ENCODE measurements at regions not wholly inside any gene's neighbourhood (a gene's known extent, or its start where the extent isn't known, plus 50 kb on each side); places are given as distances from the start of the nearest gene placed in this dataset.
"Not testable (repeated sequence)": the region's sequence is repeated elsewhere in the genome, so short reads cannot be mapped to it uniquely, and the experiment has no call there.

DNA sequence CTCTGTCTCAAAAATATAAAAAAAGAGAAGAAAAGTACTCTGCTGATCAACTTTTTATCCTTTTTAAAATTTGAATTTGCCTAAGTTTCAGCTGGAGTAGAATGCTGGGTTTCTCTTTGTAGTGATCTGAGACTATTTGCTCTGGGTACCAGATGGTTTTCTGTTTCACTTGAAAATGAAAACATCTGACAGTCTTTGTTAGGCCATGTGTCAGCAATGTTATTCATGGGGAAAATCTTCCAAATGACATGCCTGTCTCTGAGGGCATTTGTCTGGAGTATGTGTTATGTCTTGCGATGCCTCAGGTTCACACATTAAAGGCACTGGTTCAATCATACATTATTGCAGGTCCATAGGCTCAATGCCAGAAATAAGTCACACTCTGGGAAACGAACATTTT is 175.3 kb upstream of the TMEM229A start:
- DNase-seq = no peak

DNA sequence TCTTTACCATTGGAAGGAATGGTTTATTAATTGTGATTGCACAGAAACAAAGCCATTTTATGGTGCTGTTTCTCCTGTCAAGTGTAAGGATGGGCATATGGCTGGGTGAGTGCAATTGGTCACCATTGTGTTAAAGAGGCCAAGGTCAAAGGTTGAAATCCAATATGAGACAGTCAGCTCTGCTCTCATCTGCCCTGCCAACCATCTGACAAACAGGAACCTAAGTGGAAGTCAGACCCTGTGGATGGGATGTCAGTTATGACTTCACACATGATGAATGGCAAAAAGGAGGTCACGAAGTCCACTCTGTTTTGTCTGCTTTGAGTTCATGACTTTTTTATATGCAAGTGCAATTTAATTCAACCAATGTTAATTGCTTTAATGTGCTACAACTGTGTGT is 172.7 kb upstream of the TMEM229A start:
- DNase-seq = no peak

DNA sequence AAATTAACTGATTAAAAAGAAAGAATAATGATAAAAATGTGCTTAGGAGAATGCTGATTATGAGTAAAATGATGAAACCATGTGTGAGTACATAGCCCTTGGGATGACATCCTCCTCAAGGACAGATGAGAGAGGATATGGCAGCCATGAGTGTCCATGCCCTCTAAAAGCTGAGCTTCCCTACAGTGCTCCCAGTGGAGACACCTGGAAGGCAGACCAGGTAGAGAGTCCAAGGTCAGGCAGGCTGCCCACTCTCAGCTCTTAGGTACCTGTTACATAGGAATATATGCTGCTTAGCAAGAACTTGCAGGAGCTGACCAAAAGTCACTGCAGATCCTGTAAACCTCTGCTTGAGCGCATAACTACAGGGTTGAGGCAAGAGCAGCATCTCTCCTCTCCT is 169.7 kb upstream of the TMEM229A start:
- no peak for DNase-seq

DNA sequence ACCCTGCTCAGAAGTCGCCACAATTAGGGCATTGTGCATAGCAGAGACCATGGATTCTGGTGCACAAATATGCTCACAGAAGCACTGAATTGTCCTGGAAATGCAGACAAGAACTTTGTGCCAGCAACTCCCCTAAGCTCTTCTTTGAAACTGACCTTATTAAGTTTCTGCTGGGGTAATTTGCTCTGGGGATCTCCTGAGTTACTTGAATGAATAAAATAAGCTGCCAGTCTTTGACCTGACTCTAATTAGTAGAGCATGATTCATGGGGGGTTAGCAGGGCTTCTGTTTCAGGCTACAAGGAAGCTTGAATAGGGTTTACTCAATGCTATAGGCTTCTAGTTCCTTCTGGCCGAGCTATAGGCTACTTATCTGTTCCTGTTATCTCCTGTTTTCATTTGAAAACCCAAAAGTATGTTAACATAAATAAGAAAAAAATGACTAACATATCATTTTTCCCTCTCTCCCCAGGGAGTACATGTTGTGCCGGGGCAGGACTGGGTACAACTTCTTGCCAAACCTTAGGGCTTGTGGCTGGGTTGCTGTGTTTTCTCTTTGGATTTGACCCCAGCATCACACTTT is 169.0 kb upstream of the TMEM229A start:
- DNase-seq = no peak

DNA sequence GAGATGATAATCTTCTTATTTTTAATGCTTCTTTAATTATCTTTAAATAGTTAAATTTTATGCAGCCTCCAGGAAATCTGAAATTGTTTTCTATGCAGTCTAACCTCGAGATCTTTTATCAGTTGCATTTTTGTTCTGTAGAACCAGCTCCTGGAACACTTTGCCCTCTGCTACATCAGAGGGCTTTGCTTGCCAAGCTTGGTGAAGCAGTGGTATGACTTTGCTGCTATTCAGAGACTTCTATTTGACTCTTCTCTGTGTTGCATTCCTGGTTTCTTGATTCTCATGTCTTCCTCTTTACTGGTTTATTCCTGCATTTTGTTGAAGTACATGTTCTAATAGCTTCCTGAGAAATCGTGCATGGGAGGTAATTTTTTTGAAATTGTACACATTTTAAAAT is 163.7 kb upstream of the TMEM229A start:
- DNase-seq = no peak

DNA sequence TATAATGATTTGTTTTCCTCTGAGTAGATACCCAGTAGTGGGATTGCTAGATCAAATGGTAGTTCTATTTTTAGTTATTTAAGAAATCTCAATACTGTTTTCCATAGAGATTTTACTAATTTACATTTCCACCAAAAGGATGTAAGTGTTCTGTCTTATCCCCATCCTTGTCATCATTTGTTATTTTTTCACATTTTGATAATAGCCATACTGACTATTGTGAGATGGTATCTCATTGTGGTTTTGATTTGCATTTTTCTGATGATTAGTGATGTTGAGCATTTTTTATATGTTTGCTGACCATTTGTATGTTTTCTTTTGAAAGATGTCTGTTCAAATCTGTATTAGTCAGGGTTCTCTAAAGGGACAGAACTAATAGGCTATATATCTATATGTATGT is 160.0 kb upstream of the TMEM229A start:
- no peak for DNase-seq

DNA sequence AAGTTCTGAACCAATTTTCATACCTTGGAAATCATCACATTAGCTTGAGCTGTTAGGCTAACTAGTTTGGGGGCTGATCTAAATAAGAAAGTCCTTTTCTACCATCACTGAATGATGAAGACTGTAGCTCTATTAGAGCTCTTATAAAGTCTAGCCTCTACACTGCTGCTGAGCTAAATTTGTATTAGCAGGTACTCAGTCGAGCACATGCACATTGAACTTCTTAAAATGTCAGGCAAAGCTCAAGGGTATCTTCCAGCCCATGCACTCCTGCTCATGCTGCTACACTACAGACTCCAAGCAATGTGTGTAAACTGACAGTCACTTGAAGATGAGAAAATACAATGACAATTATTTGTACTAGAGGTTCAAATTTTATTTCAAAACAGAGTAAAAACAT is 158.8 kb upstream of the TMEM229A start:
- DNase-seq = no peak

DNA sequence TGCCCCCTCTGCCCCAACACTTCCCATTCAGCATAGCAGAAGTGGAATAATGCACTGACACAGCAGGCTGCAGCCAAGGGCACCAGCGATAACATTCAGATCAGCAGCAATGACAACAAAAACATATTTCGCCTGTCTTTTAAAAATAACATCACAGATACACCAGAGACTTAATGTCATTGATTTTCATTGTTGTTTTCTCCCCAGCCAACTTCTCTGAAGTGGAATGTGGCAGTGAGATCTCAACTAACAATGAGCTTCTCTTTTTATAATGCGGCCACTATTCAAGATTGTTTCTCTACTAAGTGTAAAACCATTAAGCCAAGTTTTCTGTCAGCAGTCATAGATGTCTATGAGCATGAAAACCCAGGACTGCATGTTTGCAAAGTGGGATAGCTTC is 158.2 kb upstream of the TMEM229A start:
- no peak for DNase-seq

DNA sequence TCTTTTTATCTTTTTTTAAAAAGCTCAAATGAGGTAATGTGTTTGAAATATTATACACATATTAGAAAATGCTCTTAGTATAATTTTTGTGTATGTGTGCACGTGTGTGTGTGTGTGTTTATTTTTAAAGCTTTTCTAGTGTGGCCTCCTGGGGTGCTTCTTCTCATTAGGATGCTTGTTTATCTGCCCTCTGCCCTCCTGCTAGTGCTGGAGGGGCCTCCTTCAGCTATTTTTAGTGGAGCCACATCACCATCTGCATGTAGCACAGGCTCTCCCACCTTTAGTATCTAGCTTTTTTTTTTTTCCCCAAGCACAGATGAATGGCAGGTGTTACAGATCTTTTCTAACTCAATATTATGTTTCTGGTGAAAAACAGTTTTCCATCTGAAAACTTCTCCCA is 155.7 kb upstream of the TMEM229A start:
- no peak for DNase-seq

DNA sequence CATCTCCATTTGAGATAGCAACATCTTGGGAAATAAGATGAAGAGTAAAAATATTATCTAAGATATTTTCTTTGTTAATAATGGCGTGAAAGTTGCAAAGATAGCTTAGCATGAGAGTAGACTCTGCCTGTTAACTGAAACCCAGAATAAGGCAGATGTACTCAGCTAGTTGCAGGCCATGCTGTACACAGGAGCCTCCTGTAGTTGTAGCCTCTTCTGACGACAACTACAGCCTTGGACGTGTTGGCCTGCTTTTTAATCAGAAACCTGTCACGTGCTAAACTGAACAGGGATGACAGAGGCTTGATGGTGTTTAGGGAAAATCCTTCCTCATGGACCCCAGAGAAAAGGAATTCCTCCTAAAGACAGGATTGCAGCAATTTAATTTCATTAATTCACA is 155.1 kb upstream of the TMEM229A start:
- DNase-seq = no peak

DNA sequence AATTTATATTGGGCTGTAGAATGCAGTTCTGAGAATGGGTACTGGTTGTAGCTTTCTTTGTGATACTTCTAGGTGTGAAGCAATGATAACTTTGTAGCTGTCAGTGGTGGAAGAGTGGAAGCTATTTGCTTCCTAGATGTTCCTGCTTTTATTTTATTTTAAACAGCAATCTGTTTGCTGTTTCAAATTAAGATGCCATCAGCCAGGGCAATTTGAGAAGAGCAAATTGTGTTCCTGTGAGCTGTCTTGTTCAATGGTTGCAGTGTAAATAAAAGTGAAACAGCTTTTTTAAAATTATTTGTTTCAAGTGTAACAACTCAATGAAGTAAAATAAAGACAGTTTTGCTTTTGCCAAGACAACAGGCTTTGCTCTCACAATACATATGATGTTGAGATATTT is 150.8 kb upstream of the TMEM229A start:
- DNase-seq = no peak

DNA sequence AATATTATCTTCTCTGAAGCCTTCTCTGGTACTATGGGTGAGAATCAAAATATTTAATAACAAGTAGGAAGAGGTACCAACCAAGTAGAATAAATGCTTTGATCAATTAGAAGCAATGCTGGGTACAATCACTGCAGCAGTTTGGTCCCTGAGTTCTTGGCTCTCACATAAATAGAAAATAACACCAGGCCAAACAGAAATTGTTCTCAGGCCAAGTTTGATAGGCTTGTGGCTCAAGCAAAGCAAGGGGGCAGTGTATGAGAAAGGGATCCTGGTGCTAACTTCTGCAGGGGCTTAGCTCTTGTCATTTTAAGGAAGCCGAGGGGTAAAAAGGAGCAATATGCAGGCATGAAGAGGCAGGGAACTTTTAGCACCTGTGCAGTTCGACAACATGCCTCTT is 146.8 kb upstream of the TMEM229A start:
- no peak for DNase-seq

DNA sequence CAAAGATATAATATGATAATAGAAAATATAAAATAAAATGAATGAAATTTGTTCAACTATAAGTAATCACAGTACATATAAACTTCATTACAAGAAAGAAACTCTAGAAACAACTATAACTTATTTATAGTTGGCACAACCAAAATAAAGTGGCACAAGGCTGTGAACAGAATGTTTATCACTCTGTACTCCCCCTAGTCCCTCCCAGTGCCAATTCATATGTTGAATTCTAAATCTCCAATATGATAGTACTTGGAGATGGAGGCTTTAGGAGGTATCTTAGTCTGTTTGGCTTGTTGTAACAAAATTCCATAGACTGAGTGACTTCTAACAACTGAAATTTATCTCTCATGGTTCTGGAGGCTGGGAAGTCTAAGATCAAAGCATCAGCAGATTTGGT is 145.0 kb upstream of the TMEM229A start:
- no peak for DNase-seq

DNA sequence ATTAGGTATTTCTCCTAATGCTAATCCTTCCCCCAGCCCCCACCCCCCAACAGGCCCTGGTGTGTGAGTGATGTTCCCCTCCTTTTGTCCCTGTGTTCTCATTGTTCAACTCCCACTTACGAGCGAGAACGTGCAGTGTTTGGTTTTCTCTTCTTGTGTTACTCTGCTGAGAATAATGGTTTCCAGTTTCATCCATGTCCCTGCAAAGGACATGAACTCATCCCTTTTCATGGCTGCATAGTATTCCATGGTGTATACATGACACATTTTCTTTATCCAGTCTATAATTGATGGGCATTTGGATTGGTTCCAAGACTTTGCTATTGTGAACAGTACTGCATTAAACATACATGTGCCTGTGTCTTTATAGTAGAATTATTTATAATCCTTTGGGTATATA is 138.9 kb upstream of the TMEM229A start:
- DNase-seq = not testable (repeated sequence)

DNA sequence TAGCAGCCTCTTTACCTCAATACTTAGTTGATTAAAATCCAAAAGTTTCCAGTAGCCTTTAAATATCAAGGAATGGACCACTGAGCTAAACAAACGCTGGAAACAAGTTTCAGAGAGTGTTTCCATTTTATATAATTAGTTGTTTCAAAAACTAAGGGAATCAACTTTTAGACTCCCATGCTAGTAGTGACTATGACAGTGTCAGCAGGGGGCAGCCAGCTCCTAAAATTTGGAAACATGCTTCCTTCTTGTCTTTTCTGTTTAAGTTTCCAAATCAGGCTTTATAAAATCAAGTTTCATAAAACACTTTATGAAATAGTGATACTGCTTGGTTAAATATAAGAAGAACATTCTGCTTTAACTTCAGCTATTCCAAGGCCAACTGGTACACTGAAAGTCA is 138.2 kb upstream of the TMEM229A start:
- DNase-seq = no peak

DNA sequence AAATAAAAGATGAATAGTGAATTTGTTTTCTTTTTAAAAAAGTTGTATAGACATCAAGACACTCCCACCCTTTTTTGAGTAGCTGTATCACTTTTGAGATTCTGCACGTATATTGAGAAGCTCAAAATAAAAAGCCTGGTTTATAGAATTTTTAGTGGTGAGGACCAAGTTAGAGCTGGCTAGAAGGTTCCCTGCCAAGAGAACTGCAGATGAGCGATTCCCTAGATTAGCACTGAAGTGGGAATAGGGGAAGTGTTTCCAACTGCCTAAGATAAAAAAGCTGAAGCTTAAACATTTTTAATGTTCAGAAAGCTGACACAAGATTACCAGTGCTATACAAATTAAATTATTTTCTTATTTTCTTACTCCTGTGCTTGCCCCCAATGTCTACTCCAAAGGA is 135.7 kb upstream of the TMEM229A start:
- DNase-seq = no peak

DNA sequence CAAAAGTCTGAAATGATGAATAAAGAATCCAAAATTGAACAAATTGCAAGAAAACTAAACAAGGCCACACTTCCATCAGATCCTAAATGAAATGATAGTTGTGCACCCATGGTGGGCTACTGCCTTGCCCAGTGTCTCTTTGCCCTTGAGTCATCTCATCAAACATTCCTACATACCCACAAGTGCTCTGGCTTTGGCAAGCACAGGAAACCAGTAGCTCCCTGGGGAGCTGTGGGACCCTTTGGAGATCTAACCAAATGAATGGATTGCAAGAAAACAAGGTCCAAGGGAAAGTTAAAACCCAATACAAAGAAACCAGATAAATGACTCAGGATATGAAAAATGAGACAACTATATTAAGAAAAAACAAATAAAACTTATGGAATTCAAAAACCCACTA is 129.8 kb upstream of the TMEM229A start:
- no peak for DNase-seq

DNA sequence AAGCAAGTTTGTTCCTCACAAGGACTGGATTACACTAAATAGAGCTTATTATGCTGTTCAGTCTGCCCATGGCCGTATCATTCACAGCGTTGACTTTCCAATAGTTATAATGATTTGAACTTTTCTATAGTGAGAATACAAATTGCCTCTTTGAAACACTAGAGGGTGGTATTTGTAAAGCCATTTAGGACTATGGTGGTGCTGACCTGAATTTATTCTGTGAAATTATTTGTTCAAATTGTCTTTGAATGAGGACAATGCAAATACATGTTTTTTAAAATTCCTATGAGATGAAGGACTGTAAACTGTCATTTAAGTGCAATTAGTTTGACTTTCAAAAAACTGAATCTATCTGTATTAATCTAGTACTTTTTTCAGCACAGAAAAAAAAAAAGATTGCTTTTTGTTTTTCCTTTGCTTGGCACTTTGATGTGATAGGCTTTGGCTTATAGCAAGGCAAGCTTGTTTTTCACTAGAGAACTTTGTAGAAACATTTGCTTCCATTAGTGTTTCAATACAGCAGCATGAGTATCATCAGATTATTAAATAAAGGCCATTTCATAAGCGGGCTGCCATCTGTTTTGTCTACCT is 122.7 kb upstream of the TMEM229A start:
- DNase-seq = no peak

DNA sequence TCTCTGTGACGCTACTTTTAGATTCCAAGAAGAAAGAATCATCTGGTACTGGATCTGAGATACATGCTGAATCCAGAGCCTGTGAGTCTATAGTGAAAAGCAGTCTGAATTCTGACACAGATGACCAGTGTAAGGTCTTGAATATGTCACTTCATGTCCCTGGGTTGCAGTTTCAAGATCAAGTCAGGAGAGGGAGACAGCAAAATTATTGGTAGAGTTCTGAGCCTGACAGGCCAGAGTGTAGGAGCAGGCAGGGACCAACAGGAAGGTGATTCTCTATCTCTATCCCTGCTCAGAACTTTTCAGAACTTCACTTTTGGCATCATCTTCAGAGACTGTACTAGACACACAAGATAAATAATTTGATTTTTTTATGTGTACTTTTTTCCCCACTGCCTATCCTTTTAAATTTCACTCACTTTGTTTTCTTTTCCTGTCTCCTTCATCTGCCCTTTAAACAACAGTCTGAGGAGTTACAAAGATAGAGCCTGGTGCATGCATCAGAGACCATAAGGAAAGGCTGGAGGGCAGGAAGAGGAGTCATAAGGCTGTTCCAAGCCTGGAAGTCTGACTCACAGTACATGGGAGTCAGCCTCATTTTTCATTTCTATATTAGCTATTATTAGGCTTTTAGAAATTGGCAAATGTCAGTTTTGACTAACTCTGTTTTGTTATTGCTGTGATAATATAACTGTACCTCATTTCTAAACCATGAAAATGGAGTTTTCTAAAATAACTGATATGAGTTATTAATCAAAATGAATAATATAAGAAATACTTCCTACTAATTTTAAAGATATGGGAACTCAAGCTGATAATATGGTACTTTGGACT is 120.2 kb upstream of the TMEM229A start:
- DNase-seq = no peak

DNA sequence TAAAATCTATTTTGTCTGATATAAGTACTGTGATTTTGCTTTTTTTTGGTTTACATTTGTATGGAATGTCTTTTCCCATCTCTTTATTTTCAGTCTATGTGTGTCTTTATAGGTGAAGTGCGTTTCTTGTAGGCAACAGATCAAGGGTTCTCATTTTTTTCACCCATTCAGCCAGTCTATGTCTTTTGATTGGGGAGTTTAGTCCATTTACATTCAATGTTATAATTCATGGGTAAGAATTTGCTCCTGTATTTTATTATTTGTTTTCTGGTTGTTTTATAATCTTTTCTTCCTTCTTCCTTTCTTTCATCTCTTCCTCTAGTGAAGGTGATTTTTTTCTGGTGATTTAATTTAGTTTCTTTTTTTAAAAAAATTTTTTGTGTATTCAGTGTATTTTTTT is 104.8 kb upstream of the TMEM229A start:
- DNase-seq = no peak

DNA sequence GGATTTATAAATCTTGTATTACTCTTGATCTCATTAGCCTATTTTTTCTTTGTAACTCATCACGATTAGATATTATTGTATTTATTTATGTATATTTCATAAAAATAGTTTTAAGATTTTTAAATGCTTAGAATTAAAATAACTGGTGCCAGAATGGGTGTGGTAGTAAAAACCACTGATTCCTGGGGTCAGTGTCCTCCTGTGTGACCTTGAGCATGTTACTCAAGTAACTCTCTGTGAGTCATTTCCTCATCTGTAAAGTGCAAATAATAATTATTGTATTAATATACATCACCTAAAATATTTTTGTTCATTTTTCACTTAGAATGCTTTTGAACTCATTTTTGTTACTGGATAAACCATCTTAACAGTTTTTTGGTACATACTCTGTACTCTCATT is 91.3 kb upstream of the TMEM229A start:
- DNase-seq = no peak

DNA sequence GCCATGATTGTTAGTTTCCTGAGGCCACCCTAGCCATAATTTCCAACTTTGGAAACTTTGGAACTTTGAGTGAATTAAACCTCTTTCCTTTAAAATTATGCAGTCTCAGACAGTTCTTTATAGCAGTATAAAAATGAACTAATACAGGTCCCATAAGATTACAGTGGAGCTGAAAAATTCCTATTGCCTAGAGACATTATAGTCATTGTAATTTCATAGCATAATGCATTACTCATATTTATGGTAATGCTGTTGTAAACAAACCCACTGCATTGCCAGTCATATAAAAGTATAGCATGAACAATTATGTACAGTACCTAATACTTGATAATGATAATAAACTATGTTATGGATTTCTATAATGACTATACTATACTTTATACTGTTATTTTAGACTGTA is 88.0 kb upstream of the TMEM229A start:
- DNase-seq = no peak

DNA sequence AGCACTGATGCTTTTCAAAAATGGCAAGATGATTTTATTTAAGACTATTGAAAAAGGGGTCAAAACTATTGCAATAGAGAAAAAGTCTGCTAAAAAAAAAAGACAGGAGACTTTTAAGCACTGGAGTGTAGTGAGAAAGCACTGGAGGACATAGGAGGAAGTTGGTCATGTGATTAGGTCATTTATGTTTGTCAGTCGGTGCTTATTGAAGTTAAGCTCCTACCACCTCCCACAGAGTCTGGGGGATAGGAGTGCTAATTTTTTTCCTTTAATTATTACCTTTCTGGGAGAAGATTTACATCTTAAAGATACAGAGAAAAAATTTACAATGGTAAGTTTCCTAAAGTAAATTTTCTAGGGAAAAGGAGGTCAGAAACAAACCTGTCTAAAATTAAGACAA is 80.2 kb upstream of the TMEM229A start:
- no peak for DNase-seq

DNA sequence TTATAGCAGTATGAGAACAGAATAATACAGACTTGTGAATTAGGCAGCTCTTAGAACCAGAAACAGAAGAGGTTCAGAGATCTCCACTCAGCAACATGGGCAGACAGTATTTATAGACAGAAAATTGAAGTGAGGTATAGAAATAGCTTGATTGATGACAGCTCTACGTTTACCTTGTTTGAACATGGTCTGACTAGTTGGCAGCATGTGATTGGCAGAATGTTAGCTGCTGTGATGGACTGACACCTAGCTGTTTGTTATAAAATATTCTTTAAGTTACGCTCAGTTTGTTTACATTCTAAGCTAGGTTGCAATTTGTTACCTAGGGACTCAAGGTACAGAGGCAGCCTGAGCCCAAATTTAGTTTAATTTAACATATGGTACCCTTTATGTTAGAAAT is 73.7 kb upstream of the TMEM229A start:
- no peak for DNase-seq
